Prostate gland (tissue), 2 donors: ENCODE measurements at regions not wholly inside any gene's neighbourhood (a gene's known extent, or its start where the extent isn't known, plus 50 kb on each side); places are given as distances from the start of the nearest gene placed in this dataset.

ENCODE experiments used
- DNase-seq: peaks from one replicate; pipeline ENCODE4 v3.0.0-alpha.2; 2019; ENCODE audit warnings: low spot score
- H3K27ac ChIP-seq, 2 donors: fragments of 200-600 bp; sonication (generic); 2 replicates each; pipeline ENCODE4 v1.5.1; 2017 to 2019
- H3K27me3 ChIP-seq: fragments of 200-600 bp; sonication (generic); replicated peaks from 2 replicates; pipeline ENCODE4 v1.5.1; 2019; ENCODE audit not compliant: insufficient read depth
- H3K36me3 ChIP-seq, 2 donors: fragments of 200-600 bp; sonication (generic); 1 replicate in 1 of 2; 2 replicates in 1 of 2; pipeline versions ENCODE4 v1.5.1 to v1.8.1; 2017 to 2019
- H3K4me1 ChIP-seq: fragments of 200-600 bp; sonication (generic); replicated peaks from 2 replicates; pipeline ENCODE4 v1.5.1; 2019
- H3K4me3 ChIP-seq, 2 donors: fragments of 200-600 bp; sonication (generic); 2 replicates each; pipeline ENCODE4 v1.5.1; 2017 to 2019
- H3K9me3 ChIP-seq: fragments of 200-600 bp; sonication (generic); 2 replicates; pipeline ENCODE4 v1.5.1; 2017
- POLR2A ChIP-seq: fragments of 450-650 bp; IDR thresholded peaks from one replicate; pipeline ENCODE4 v1.6.1; 2016; ENCODE audit warnings: antibody characterized with exemption, mild to moderate bottlenecking
- POLR2AphosphoS5 ChIP-seq: sonication (generic); formaldehyde crosslinking; IDR thresholded peaks from one replicate; pipeline ENCODE4 v1.6.1; 2017; ENCODE audit warnings: antibody characterized with exemption
- WGBS: methylation state at CpG from one replicate; pipeline ENCODE4 v1.1.5; 2018; 5-methylcytosine and 5-hydroxymethylcytosine counted together
- intact Hi-C: fragments of 100-400 bp; cut with DNase I; formaldehyde crosslinking; loops from one replicate; pipeline ENCODE4 v1.14.2; 2022
- TF ChIP-seq, protein P1 (sequence below), 4 experiments: fragments of 200-600 bp in 2 of 4; fragments of 450-650 bp in 2 of 4; sonication (generic) in 2 of 4; IDR thresholded peaks; 1 replicate in 3 of 4; 2 replicates in 1 of 4; pipeline ENCODE4 v1.5.1; 2016 to 2019; ENCODE audit warnings: antibody characterized with exemption in 4 of 4, mild to moderate bottlenecking in 2 of 4, moderate library complexity in 2 of 4

GRCh38 chr15:62505762-62506161, 340.7 kb upstream of the C2CD4B start:
- no peaks in the 10 kb centered on the region for H3K27me3 ChIP-seq
- no peaks in the 10 kb centered on the region for H3K9me3 ChIP-seq
- H3K4me1 ChIP-seq: peaks cover 4% of the 10 kb centered on the region
- peak overlapping the region; percentile 23 to 74 for H3K27ac ChIP-seq
- H3K4me3 ChIP-seq: no peak overlapping the region
- DNase-seq: no peak
- TF ChIP-seq, protein P1, sequence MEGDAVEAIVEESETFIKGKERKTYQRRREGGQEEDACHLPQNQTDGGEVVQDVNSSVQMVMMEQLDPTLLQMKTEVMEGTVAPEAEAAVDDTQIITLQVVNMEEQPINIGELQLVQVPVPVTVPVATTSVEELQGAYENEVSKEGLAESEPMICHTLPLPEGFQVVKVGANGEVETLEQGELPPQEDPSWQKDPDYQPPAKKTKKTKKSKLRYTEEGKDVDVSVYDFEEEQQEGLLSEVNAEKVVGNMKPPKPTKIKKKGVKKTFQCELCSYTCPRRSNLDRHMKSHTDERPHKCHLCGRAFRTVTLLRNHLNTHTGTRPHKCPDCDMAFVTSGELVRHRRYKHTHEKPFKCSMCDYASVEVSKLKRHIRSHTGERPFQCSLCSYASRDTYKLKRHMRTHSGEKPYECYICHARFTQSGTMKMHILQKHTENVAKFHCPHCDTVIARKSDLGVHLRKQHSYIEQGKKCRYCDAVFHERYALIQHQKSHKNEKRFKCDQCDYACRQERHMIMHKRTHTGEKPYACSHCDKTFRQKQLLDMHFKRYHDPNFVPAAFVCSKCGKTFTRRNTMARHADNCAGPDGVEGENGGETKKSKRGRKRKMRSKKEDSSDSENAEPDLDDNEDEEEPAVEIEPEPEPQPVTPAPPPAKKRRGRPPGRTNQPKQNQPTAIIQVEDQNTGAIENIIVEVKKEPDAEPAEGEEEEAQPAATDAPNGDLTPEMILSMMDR (IDR thresholded peaks at IDR 0.05): no peak
- no peak for TF ChIP-seq POLR2A
- no peak for TF ChIP-seq POLR2AphosphoS5
- no peaks in the 10 kb centered on the region for H3K36me3 ChIP-seq
- intact Hi-C loops: no loop called here
- WGBS: 47% methylated on average over 6 of the region's 6 CpGs

DNA sequence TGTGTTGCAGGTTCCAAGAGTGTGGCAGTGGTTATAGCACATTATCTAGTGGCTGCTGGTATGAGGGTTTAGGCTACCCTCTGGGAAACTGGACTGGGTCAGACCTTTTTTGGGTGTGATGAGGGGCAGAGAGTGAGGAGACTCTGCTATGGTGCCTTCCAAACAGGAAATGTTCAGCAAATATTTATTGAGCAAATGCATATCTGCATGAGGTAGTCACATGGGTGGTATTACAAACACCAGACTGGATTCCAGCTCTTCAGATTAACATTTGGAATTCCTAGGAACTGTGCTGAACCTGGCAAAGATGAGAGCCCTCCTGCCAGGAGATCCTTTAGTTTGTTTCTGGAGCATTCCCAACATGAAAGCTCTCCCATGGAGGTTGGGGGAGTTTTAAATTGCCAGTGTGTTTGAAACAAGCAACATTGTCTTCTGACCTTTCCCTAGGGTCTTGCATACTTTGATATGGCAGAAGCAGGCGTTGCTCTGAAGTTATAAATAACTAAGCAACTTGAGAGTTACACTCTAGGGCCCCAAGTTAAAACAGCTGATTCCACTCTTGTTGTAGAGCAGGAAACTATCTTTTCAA, 341.2 kb upstream of the C2CD4B start:
- H3K36me3 ChIP-seq: no peaks in the 10 kb centered on the region
- peak overlapping the region; percentile 23 to 74 for H3K27ac ChIP-seq
- no peak overlapping the region for H3K4me3 ChIP-seq
- H3K27me3 ChIP-seq: no peaks in the 10 kb centered on the region
- intact Hi-C loops: no loop called here
- H3K9me3 ChIP-seq: no peaks in the 10 kb centered on the region
- peaks cover 4% of the 10 kb centered on the region for H3K4me1 ChIP-seq
- TF ChIP-seq, protein P1 (IDR thresholded peaks at IDR 0.05): no peak
- no peak for TF ChIP-seq POLR2A
- peak; percentile 76 for TF ChIP-seq POLR2AphosphoS5
- WGBS: 13% methylated on average over 1 of the region's 1 CpG
- DNase-seq: peak; percentile 40

DNA sequence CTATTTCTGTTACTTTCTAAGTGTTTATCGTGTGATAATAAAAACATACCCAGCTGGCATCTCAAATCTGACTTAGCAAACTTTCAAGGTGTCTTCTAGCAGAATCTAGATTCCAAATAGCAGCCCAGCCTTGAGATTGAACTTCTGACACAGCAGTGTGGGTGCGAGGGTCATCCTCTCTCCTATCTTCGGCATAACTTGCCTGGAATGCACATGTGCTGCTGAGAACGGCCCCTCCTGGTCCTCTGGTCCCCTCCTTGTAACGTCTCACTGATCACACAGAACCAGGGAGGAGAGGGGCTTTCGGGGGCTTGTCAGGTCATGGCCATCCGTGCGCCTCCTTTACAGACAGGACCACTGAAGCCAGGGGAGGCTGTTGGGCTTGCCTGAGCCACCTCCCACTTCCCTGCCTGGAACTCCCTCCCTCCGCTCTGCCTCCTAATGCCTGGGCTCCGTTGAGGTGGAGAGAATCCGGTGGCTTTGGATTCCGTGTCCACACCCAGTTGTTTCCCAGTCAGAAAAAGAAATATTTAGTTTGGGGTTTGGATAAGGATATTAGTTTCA, 344.4 kb upstream of the C2CD4B start:
- Histone ChIP-seq H3K36me3 (no peaks in the 10 kb centered on the region), H3K4me1 (peaks cover 9% of the 10 kb centered on the region), H3K9me3 (no peaks in the 10 kb centered on the region), H3K27ac (no peak overlapping the region), H3K27me3 (no peaks in the 10 kb centered on the region), H3K4me3 (no peak overlapping the region)
- TF ChIP-seq POLR2A: no peak
- 92% methylated on average over 12 of the region's 12 CpGs for WGBS
- no peak for DNase-seq
- intact Hi-C loops: no loop called here

- TF ChIP-seq POLR2AphosphoS5: no peak
- TF ChIP-seq, protein P1 (IDR thresholded peaks at IDR 0.05): no peak
- TF ChIP-seq POLR2A: no peak
- H3K4me1 ChIP-seq: peaks cover 9% of the 10 kb centered on the region
- no peaks in the 10 kb centered on the region for H3K36me3 ChIP-seq
- DNase-seq: no peak
- intact Hi-C loops: no loop called here
- H3K27me3 ChIP-seq: no peaks in the 10 kb centered on the region
- no peak overlapping the region for H3K27ac ChIP-seq
- H3K4me3 ChIP-seq: no peak overlapping the region
- no peaks in the 10 kb centered on the region for H3K9me3 ChIP-seq
- 94% methylated on average over 4 of the region's 4 CpGs for WGBS
Observed at GRCh38 chr15:62510791-62511190, 345.7 kb upstream of the C2CD4B start.

- TF ChIP-seq POLR2AphosphoS5 (no peak), POLR2A (no peak)
- TF ChIP-seq, protein P1 (IDR thresholded peaks at IDR 0.05): no peak
- WGBS: 88% methylated on average over 1 of the region's 1 CpG
- DNase-seq: no peak
- intact Hi-C loops: no loop called here
- H3K27ac ChIP-seq: no peak overlapping the region
- no peaks in the 10 kb centered on the region for H3K27me3 ChIP-seq
- H3K4me1 ChIP-seq: peaks cover 5% of the 10 kb centered on the region
- no peaks in the 10 kb centered on the region for H3K36me3 ChIP-seq
- no peak overlapping the region for H3K4me3 ChIP-seq
- H3K9me3 ChIP-seq: no peaks in the 10 kb centered on the region
Observed at GRCh38 chr15:62512904-62513303, 347.8 kb upstream of the C2CD4B start.
